Esophagus squamous epithelium (tissue), 4 donors: ENCODE measurements at regions not wholly inside any gene's neighbourhood (a gene's known extent, or its start where the extent isn't known, plus 50 kb on each side); places are given as distances from the start of the nearest gene placed in this dataset.
"Not testable (repeated sequence)": the region's sequence is repeated elsewhere in the genome, so short reads cannot be mapped to it uniquely, and the experiment has no call there.

Experiments
- POLR2A ChIP-seq, 4 donors: fragments of 450-650 bp; IDR thresholded peaks; one replicate each; pipeline ENCODE4 v1.6.1; 2017; ENCODE audit warnings: antibody characterized with exemption in 4 of 4, mild to moderate bottlenecking in 4 of 4, moderate library complexity in 3 of 4
- TF ChIP-seq, protein P1 (sequence below), 6 experiments: fragments of 450-650 bp in 4 of 6; fragments of 200-600 bp in 2 of 6; sonication (generic) in 2 of 6; IDR thresholded peaks; one replicate each; pipeline ENCODE4 v1.5.1; 2016 to 2019; ENCODE audit warnings: antibody characterized with exemption in 6 of 6, mild to moderate bottlenecking in 4 of 6, moderate library complexity in 4 of 6

DNA sequence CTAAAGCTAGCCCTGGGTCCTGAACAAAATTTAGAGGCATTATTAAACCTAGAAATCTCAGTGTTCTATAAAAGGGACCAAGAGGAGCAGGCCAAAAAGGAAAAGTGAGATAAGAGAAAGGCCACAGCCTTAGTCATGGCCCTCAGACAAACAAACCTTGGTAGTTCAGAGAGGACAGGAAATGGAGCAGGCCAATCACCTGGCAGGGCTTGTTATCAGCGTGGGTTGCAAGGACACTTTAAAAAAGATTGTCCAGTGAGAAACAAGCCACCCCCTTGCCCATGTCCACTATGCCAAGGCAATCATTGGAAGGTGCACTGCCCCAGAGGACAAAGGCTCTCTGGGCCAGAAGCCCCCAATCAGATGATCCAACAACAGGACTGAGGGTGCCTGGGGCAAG is 213.3 kb upstream of the CXADR start:
- TF ChIP-seq, protein P1, sequence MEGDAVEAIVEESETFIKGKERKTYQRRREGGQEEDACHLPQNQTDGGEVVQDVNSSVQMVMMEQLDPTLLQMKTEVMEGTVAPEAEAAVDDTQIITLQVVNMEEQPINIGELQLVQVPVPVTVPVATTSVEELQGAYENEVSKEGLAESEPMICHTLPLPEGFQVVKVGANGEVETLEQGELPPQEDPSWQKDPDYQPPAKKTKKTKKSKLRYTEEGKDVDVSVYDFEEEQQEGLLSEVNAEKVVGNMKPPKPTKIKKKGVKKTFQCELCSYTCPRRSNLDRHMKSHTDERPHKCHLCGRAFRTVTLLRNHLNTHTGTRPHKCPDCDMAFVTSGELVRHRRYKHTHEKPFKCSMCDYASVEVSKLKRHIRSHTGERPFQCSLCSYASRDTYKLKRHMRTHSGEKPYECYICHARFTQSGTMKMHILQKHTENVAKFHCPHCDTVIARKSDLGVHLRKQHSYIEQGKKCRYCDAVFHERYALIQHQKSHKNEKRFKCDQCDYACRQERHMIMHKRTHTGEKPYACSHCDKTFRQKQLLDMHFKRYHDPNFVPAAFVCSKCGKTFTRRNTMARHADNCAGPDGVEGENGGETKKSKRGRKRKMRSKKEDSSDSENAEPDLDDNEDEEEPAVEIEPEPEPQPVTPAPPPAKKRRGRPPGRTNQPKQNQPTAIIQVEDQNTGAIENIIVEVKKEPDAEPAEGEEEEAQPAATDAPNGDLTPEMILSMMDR (IDR thresholded peaks at IDR 0.05): not testable (repeated sequence)
- TF ChIP-seq POLR2A (IDR thresholded peaks at IDR 0.05): not testable (repeated sequence)
